Fibroblast of lung (primary cell): ENCODE measurements at regions not wholly inside any gene's neighbourhood (a gene's known extent, or its start where the extent isn't known, plus 50 kb on each side); places are given as distances from the start of the nearest gene placed in this dataset.

Source experiments
- DNase-seq, 2 donors: peaks; one replicate each; pipeline versions ENCODE4 v3.0.0 to v3.0.0-alpha.2; 2010; ENCODE audit warnings: low read depth in 2 of 2
- H2AFZ ChIP-seq: 2 replicates; pipeline ENCODE4 v1.5.1; 2012; ENCODE audit warnings: low read length, control low read depth, inconsistent platforms
- H3K27ac ChIP-seq: 2 replicates; pipeline ENCODE4 v1.5.1; 2011; ENCODE audit warnings: low read length, control low read depth; ENCODE audit not compliant: insufficient read depth
- H3K27me3 ChIP-seq: 2 replicates; pipeline ENCODE4 v1.5.1; 2011; ENCODE audit warnings: mild to moderate bottlenecking, low read length; ENCODE audit not compliant: control insufficient read depth, insufficient read depth
- H3K36me3 ChIP-seq: 2 replicates; pipeline ENCODE4 v1.5.1; 2011; ENCODE audit warnings: low read length; ENCODE audit not compliant: control insufficient read depth, insufficient read depth
- H3K4me1 ChIP-seq: 2 replicates; pipeline ENCODE4 v1.5.1; 2011; ENCODE audit warnings: low read length; ENCODE audit not compliant: control insufficient read depth, insufficient read depth; ENCODE audit errors: extremely low read depth
- H3K4me2 ChIP-seq: 2 replicates; pipeline ENCODE4 v1.5.1; 2011; ENCODE audit warnings: low read length, control low read depth; ENCODE audit not compliant: insufficient read depth; ENCODE audit errors: extremely low read depth
- H3K4me3 ChIP-seq, 4 experiments: fragments of 200-600 bp in 1 of 4; sonication (generic) in 1 of 4; replicated peaks in 1 of 4; 2 replicates each; pipeline ENCODE4 v1.5.1; 2011 to 2016; ENCODE audit warnings: low read length in 4 of 4, low read depth in 3 of 4, mild to moderate bottlenecking in 3 of 4, control low read depth in 2 of 4, inconsistent platforms in 1 of 4, mixed read lengths in 1 of 4; ENCODE audit not compliant: insufficient read depth in 1 of 4; ENCODE audit errors: control extremely low read depth in 1 of 4
- H3K79me2 ChIP-seq: 2 replicates; pipeline ENCODE4 v1.5.1; 2012; ENCODE audit warnings: mild to moderate bottlenecking, low read length, inconsistent platforms; ENCODE audit not compliant: control insufficient read depth, insufficient read depth
- H3K9ac ChIP-seq: 2 replicates; pipeline ENCODE4 v1.5.1; 2011; ENCODE audit warnings: mild to moderate bottlenecking, low read length, control low read depth; ENCODE audit not compliant: insufficient read depth
- H3K9me3 ChIP-seq: 2 replicates; pipeline ENCODE4 v1.5.1; 2012; ENCODE audit warnings: low read depth, low read length; ENCODE audit not compliant: control insufficient read depth, insufficient read depth
- H4K20me1 ChIP-seq: 2 replicates; pipeline ENCODE4 v1.5.1; 2011; ENCODE audit warnings: low read length; ENCODE audit not compliant: control insufficient read depth, insufficient read depth; ENCODE audit errors: extremely low read depth
- CTCF ChIP-seq, 2 donors: IDR thresholded peaks in 1 of 2; conservative IDR thresholded peaks in 1 of 2; 1 replicate in 1 of 2; 2 replicates in 1 of 2; pipeline ENCODE4 v1.5.1; 2011 to 2012; ENCODE audit warnings: low read length in 2 of 2, control low read depth in 1 of 2, inconsistent platforms in 1 of 2, low read depth in 1 of 2, mild to moderate bottlenecking in 1 of 2
- EZH2 ChIP-seq: IDR thresholded peaks from 2 replicates; pipeline ENCODE4 v1.5.1; 2012; ENCODE audit warnings: low read length, control low read depth, mild to moderate bottlenecking; ENCODE audit errors: missing control alignments

GRCh38 chr2:139694327-139694726 is 914.1 kb upstream of the NXPH2 start:
- TF ChIP-seq CTCF (conservative IDR thresholded peaks at IDR 0.05 in 1 of 2, IDR thresholded peaks at IDR 0.05 in 1 of 2; ENCODE audit: low read depth in 1 of 2, low read length in 2 of 2) (no peak), EZH2 (no peak)
- Histone ChIP-seq H3K36me3 (no peaks in the 10 kb centered on the region), H3K79me2 (no peaks in the 10 kb centered on the region), H3K27me3 (no peaks in the 10 kb centered on the region), H2AFZ (no peak overlapping the region), H3K4me1 (no peaks in the 10 kb centered on the region), H3K4me3 (no peak overlapping the region), H3K9me3 (no peaks in the 10 kb centered on the region), H4K20me1 (no peaks in the 10 kb centered on the region), H3K4me2 (no peak overlapping the region), H3K9ac (no peak overlapping the region), H3K27ac (no peak overlapping the region)
- no peak for DNase-seq

GRCh38 chr2:139686205-139686604 is 906.0 kb upstream of the NXPH2 start:
- H3K9ac ChIP-seq, result no peak overlapping the region
- no peaks in the 10 kb centered on the region for H3K36me3 ChIP-seq
- no peak overlapping the region for H2AFZ ChIP-seq
- H3K27ac ChIP-seq, result no peak overlapping the region
- no peaks in the 10 kb centered on the region for H4K20me1 ChIP-seq
- no peaks in the 10 kb centered on the region for H3K9me3 ChIP-seq
- no peak overlapping the region for H3K4me2 ChIP-seq
- no peaks in the 10 kb centered on the region for H3K79me2 ChIP-seq
- H3K4me3 ChIP-seq, result no peak overlapping the region
- H3K4me1 ChIP-seq, result no peaks in the 10 kb centered on the region
- TF ChIP-seq EZH2 (no peak), CTCF (conservative IDR thresholded peaks at IDR 0.05 in 1 of 2, IDR thresholded peaks at IDR 0.05 in 1 of 2; ENCODE audit: low read depth in 1 of 2, low read length in 2 of 2) (no peak)
- no peak for DNase-seq
- H3K27me3 ChIP-seq, result no peaks in the 10 kb centered on the region

- no peak for TF ChIP-seq CTCF (conservative IDR thresholded peaks at IDR 0.05 in 1 of 2, IDR thresholded peaks at IDR 0.05 in 1 of 2; ENCODE audit: low read depth in 1 of 2, low read length in 2 of 2)
- no peak for TF ChIP-seq EZH2
- H3K9ac ChIP-seq, result no peak overlapping the region
- no peak for DNase-seq
- H3K4me2 ChIP-seq, result no peak overlapping the region
- no peaks in the 10 kb centered on the region for H3K9me3 ChIP-seq
- H3K27ac ChIP-seq, result no peak overlapping the region
- H2AFZ ChIP-seq, result no peak overlapping the region
- H3K79me2 ChIP-seq, result no peaks in the 10 kb centered on the region
- H4K20me1 ChIP-seq, result no peaks in the 10 kb centered on the region
- no peak overlapping the region for H3K4me3 ChIP-seq
- H3K36me3 ChIP-seq, result no peaks in the 10 kb centered on the region
- H3K4me1 ChIP-seq, result no peaks in the 10 kb centered on the region
- no peaks in the 10 kb centered on the region for H3K27me3 ChIP-seq
Measured at GRCh38 chr2:139685090-139685983, 905.1 kb upstream of the NXPH2 start.
